ENCODE measurements at regions not wholly inside any gene's neighbourhood (a gene's known extent, or its start where the extent isn't known, plus 50 kb on each side); places are given as distances from the start of the nearest gene placed in this dataset.

- no peak for DNase-seq
- H3K27me3 ChIP-seq, result no peaks in the 10 kb centered on the region
- H3K9me3 ChIP-seq, result no peaks in the 10 kb centered on the region
- H3K4me1 ChIP-seq, result no peaks in the 10 kb centered on the region
- H3K4me3 ChIP-seq (ENCODE audit: low read depth, low read length), result no peak overlapping the region
- no peaks in the 10 kb centered on the region for H3K36me3 ChIP-seq
- TF ChIP-seq CTCF (IDR thresholded peaks at IDR 0.05; ENCODE audit: low read depth, low read length), result no peak
Measured at GRCh38 chr14:53494587-53494986, 341.5 kb upstream of the DDHD1 start.

- no peaks in the 10 kb centered on the region for H3K4me1 ChIP-seq
- no peak overlapping the region for H3K4me3 ChIP-seq (ENCODE audit: low read depth, low read length)
- no peak for DNase-seq
- H3K9me3 ChIP-seq, result no peaks in the 10 kb centered on the region
- H3K27me3 ChIP-seq, result no peaks in the 10 kb centered on the region
- no peaks in the 10 kb centered on the region for H3K36me3 ChIP-seq
- no peak for TF ChIP-seq CTCF (IDR thresholded peaks at IDR 0.05; ENCODE audit: low read depth, low read length)
Measured at GRCh38 chr14:53493860-53494259, 340.7 kb upstream of the DDHD1 start.

GRCh38 chr14:53493320-53493719 lies 340.2 kb upstream of the DDHD1 start:
- H3K36me3 ChIP-seq, result no peaks in the 10 kb centered on the region
- TF ChIP-seq CTCF (IDR thresholded peaks at IDR 0.05; ENCODE audit: low read depth, low read length), result no peak
- H3K9me3 ChIP-seq, result no peaks in the 10 kb centered on the region
- no peak overlapping the region for H3K4me3 ChIP-seq (ENCODE audit: low read depth, low read length)
- no peaks in the 10 kb centered on the region for H3K27me3 ChIP-seq
- no peaks in the 10 kb centered on the region for H3K4me1 ChIP-seq
- DNase-seq, result no peak

- H3K4me1 ChIP-seq, result no peaks in the 10 kb centered on the region
- no peaks in the 10 kb centered on the region for H3K36me3 ChIP-seq
- no peak for DNase-seq
- H3K27me3 ChIP-seq, result no peaks in the 10 kb centered on the region
- no peak overlapping the region for H3K4me3 ChIP-seq (ENCODE audit: low read depth, low read length)
- no peak for TF ChIP-seq CTCF (IDR thresholded peaks at IDR 0.05; ENCODE audit: low read depth, low read length)
- no peaks in the 10 kb centered on the region for H3K9me3 ChIP-seq
Measured at GRCh38 chr14:53491884-53492277, 338.8 kb upstream of the DDHD1 start.

GRCh38 chr14:53491256-53491883 lies 338.2 kb upstream of the DDHD1 start:
- DNase-seq, result no peak
- Histone ChIP-seq H3K9me3 (no peaks in the 10 kb centered on the region), H3K4me1 (no peaks in the 10 kb centered on the region), H3K36me3 (no peaks in the 10 kb centered on the region), H3K4me3 (ENCODE audit: low read depth, low read length) (no peak overlapping the region), H3K27me3 (no peaks in the 10 kb centered on the region)
- no peak for TF ChIP-seq CTCF (IDR thresholded peaks at IDR 0.05; ENCODE audit: low read depth, low read length)

- H3K27me3 ChIP-seq, result no peaks in the 10 kb centered on the region; the same call in 1 of the 2 replicates
- H3K36me3 ChIP-seq, result no peaks in the 10 kb centered on the region
- H3K4me1 ChIP-seq, result no peaks in the 10 kb centered on the region
- TF ChIP-seq CTCF (IDR thresholded peaks at IDR 0.05; ENCODE audit: low read depth, low read length), result no peak
- DNase-seq, result no peak
- H3K4me3 ChIP-seq (ENCODE audit: low read depth, low read length), result no peak overlapping the region
- no peaks in the 10 kb centered on the region for H3K9me3 ChIP-seq
Measured at GRCh38 chr14:53478174-53478573, 325.1 kb upstream of the DDHD1 start.

Measured in BE2C (cell line).